Hepatocyte (in vitro differentiated cells): ENCODE measurements at regions not wholly inside any gene's neighbourhood (a gene's known extent, or its start where the extent isn't known, plus 50 kb on each side); places are given as distances from the start of the nearest gene placed in this dataset.

Experiments
- CTCF ChIP-seq: fragments of 200-600 bp; sonication (generic); IDR thresholded peaks from 2 replicates; pipeline ENCODE4 v1.5.1; 2016; ENCODE audit warnings: antibody characterized with exemption, mild to moderate bottlenecking; ENCODE audit not compliant: poor library complexity
- EZH2 ChIP-seq: fragments of 200-600 bp; sonication (generic); IDR thresholded peaks from 2 replicates; pipeline ENCODE4 v1.6.1; 2016; ENCODE audit warnings: antibody characterized with exemption, mild to moderate bottlenecking, borderline replicate concordance
- EZH2phosphoT487 ChIP-seq: fragments of 200-600 bp; sonication (generic); IDR thresholded peaks from one replicate; pipeline ENCODE4 v1.6.1; 2018; ENCODE audit warnings: antibody characterized with exemption, mild to moderate bottlenecking, low read depth, moderate library complexity; ENCODE audit not compliant: unreplicated experiment, severe bottlenecking

GRCh38 chr6:8758412-8758811 is 323.1 kb upstream of the SLC35B3 start:
- TF ChIP-seq CTCF = no peak
- no peak for TF ChIP-seq EZH2
- TF ChIP-seq EZH2phosphoT487 = no peak
